ENCODE measurements at regions not wholly inside any gene's neighbourhood (a gene's known extent, or its start where the extent isn't known, plus 50 kb on each side); places are given as distances from the start of the nearest gene placed in this dataset.

DNA sequence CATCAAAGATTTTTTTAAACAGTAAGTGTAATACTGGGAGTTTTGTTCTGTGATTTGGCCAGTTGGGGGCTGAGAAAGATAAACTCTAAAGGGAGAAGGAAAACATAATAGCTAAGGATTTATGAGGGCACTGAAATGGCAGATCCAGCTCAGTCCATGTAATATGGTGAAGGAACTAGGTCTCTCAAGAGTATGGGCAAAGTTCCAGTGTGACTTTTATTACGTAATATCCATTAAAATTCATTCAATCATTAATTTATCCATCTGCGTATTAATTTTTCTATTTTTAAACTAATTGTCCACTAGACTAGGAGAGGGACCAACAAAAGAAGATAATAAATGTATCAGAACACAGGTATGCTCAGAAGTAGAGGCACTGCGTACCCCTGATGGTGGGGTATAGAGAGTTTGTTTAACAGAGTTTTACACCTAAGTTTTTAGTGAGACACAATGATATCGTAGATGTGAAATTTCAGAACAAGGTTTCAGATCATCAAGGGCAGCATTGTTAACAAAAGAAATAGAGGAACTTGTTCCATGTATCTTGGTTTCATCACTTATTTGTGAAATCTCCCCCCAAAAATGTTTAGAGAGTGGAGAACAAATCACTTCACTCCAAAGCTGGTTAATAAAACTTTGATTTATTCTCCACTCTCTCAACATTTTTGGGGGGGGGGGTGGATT lies 351.1 kb downstream of the GRXCR1 start:
- DNase-seq (ENCODE audit: low spot score): no peak

DNA sequence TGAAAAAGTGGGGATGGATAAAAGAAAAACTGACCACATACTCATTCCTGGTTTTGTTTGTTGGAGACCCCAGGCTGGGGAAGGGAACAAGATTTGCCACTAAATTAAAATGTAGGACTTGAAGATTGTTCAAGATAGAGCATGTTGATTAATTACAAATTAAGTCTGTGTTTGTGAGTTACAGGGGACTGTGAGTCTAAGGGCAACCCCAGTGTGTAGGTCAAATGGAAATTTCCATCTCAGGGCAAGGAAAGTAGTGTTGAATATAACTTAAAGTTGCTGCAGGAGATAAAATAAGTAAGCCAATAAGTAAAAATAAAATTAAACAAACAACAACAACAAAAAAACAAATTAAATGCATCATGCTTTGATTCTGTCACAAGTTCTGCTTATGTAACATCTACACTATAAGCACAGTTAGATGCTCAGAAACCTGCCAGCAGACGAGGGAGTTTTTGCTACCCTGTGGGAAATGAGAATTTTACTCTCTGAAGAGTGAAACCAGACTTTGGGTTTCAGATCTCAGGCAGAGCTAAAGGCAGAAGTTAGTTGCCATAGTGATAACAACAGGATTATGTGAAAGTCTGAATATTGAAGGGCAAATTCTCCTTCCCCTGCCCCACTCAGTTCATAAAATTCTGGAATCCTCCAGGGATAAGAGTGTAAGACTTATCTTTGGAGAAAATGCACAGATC lies 352.3 kb downstream of the GRXCR1 start:
- no peak for DNase-seq (ENCODE audit: low spot score)

DNA sequence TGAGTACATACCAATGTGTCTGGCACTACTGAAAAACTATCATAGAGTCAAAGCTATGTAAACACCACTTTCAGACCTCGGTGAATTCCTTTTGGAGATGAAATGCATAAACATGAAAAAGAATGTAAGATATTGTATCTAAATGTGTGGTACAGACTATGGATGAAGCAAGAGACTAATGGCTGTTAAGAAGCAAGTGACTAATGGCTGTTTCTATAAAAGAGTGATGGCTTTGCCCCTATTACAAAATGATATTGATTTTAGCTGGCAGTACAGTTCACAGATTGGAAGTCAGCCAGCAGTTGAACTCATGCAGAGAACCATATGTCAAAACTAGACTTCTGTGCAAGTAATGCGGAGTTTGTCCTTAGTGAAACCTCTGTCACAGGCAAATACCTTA lies 359.3 kb downstream of the GRXCR1 start:
- DNase-seq (ENCODE audit: low spot score): no peak

DNA sequence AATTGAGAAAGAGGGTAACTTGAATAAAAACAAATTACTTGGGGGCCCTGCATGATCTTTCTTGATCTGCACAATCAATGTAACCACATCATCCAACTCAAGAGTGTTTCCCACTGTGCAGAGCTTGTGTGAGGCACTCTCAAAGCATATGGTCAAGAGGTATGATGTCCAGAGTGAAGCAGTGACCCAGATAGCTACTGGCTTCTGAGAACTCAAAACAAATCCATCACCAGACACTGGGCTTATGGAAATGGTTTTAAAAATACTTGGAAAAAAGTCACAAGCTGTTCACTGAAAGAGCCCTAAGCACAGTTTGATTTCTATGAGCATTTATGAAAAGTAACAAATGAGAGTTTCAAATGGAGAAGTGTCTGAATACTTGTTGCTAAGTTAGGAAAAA lies 361.0 kb downstream of the GRXCR1 start:
- no peak for DNase-seq (ENCODE audit: low spot score)

DNA sequence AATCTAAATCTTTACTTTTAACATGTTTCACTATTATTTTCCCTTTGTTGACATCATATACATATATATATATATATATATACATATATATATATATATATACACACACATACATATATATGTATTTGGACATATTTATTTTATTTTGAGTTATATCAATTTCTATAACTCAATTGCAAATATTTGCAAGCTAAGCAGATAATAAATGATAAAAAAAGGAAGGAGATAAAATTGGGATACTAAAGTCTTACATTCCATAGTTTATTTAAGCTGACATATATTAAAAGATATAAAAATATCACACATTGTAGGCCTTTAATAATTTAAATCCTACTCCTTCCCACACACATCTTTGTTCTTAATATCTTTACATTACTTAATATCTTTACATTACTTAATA lies 372.2 kb downstream of the GRXCR1 start:
- DNase-seq (ENCODE audit: low spot score): no peak

DNA sequence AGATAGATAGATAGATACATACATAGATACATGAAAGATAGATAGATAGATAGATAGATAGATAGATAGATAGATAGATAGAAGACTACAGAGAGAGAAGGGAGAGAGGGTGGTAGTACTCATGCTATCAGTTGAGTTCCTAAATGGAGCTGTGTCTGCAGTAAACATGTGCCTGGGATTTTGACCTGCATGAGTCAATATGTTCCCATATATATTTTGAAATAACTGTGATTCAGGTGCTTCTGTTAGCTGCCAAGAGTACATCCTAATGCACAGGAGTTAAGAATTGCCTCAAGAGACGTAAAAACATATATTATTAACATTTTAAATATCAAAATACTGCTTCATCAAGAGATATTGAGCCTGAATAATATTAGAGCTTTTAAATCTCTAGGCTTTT lies 379.4 kb downstream of the GRXCR1 start:
- DNase-seq (ENCODE audit: low spot score): no peak

DNA sequence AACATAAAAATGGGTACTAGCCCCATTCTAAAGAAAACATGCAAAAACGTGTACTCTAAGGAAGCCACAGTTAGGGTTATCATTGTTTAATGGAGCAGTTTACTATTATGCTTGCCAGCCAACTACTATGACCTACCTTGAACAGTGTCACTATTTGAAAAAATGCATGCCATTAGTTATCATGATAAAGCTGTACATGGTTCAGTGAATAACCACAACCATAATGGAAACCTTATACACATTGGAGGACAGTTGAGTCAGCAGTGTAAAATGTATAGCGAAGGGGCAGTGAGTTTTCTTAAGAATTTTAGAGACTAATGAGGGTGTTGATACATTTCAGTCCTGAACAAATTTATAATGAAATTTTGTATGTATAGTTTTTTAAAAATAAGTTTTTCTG lies 381.9 kb downstream of the GRXCR1 start:
- no peak for DNase-seq (ENCODE audit: low spot score)

DNA sequence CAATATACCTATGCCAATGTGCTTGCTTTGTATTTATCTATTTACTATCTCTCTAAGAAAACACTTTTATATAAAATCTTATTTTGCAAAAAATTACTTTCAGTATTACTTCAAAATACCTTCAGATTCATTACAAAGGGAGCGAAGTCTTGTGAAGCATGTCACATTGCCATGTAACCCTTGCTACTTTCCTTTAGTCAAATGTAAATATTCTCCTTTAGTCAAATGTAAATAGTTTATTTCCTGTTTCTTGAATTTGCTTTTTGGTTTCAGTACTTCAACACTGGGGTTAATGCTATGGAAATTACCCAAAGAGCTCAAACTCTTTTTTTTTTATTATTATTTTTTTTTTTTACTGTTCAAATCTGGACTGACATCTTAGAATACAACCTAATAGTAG lies 383.3 kb downstream of the GRXCR1 start:
- DNase-seq (ENCODE audit: low spot score): no peak

DNA sequence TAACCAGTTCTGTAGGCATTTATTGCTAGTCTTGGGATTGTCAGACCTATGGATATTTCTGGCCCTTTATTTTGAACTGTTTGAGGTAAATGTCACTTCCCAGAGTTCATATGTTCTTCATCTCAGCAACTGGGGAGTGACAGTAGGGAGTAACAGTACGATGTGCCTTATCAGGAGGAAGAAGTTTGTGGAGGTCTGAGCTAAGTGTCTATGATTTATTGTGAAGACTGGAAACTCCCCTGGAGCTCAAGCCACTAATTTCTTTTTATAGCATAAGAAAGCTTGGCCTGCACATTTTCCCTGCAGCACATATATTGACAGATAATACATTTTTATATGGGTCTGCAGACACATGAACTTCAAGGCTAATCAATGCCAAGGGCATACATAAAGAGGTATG lies 383.8 kb downstream of the GRXCR1 start:
- DNase-seq (ENCODE audit: low spot score): no peak

DNA sequence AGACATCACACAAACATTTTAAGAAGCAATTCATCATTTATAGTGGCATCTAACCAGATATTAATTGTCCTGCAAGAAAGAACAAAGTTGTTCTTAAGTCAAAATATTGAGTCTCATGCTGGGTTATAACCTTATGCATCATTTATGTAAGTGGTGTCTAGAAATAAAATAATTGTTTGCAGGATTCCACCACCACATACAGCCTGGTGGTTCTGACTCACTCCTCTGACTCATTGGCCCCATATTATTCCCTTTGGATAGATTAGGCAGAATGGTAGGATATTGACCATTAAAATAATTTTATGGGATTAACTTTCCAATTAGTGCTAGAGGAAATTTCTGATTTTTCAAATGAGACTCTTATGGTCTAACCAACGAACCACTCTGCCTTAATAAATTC lies 384.5 kb downstream of the GRXCR1 start:
- DNase-seq (ENCODE audit: low spot score): no peak

DNA sequence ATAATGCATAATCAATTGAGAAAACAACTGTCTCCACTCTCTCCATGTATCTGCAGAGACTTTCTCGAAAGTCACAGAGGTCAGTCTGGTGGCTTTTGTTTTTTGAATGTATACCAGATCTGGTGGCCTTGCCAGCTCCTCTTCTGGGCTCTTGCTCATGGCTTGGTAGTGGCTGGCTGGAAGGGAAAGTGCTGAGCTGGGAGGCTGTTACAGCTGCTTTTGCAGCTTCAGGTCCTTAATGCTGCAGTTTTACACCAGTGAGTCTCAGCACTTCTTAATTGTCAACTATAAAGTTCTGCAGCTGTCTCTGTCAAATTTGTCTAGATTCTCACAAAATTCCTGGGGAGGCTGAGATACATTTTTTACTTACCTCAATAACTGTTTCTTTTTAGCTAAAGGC lies 390.0 kb downstream of the GRXCR1 start:
- no peak for DNase-seq (ENCODE audit: low spot score)

DNA sequence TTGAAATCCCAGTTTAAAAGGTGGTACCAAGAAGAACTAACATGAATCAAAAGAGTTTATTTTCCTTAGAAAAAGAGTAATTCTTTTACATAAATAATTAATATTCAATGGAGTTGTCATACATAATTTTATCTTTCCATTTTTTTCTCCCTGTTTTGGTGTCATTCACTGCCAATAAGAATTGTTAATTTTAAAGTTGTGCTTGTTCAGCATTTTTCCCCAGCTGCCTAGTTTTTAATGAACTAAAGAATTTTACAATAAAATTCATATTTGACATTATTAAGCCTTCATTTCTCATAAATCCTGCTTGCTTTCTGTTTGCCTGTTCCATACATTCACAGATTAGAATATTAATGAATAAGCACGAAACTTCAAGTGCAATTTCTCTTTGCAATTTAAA lies 393.6 kb downstream of the GRXCR1 start:
- no peak for DNase-seq (ENCODE audit: low spot score)

DNA sequence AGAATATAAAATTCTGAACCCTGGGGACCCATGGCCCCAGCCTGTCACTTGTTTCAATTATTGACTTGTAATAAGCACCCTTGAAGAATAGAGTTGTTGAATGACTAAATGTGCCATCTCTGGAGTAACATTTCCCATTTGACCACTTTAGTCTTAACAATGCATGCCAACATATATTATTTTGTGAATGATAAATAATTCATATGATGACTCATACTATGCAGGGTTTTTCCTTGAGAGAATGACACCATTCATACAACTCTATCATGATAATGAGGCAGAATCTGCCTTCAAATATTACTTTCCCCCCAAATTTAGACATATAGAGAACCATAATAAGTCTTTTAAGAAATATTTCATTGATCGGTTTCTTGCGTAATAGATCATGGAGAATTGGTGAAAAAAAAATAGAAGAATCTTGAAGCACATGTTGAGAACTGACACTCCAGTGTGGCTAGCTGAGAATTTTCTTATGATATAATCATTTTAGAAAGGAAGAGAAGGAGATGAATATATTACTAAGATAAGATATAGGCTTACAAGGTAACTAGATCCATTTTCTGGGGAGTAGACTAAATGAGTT lies 404.5 kb downstream of the GRXCR1 start:
- DNase-seq (ENCODE audit: low spot score): no peak

DNA sequence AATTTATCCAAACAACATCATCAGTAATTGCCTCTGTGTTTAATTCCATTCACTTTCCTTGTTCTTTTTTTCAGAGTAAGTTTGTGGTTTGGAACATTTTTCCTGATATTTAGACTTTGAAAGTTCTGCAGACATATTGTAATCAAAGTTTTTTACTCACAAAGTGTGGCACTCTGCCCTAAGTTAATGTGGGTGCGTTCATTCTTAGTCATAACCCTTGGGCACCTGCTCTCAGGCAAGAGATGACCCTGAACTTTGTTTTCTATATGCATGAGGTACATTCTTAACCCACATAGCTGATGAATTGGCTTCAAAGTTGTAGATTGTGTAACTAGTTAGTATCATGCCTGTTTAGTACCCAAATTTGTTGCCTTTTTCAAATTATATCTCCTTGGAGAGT lies 424.3 kb downstream of the GRXCR1 start:
- DNase-seq (ENCODE audit: low spot score): no peak

DNA sequence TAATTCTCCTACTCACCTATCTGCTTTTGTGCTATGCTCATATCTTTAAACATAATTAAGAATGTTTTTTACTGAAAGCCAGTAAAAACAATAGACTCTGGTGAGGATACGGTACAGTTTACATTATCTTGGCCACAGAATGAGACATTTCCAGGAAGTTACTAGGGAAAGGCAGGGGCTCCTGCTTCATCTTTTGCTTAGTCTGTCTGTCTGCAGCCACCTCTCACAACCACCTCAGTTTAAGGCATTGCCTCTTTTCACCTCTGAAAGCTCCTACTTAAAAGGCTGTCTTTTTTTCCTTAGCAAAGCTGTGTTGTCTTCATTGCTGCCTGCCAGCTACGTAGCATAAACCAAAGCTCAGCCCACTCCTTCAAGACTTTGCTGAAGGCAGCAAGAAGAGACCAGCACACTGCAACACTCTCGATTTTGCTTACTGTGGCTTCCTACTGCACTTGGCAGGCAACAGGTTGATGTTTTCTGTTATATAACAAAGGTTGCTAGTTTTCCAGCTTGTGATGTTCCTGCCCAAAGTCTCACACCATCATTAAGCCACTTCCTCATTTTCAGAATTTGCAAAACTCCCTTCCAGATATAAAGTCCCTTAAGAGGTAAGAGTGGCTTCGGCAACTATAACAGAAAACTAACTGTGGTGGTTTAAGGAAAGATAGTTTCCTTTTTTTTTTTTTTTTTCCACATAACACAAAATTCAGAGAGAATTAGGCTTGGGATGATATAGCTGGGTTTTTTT lies 432.9 kb downstream of the GRXCR1 start:
- DNase-seq (ENCODE audit: low spot score): no peak

DNA sequence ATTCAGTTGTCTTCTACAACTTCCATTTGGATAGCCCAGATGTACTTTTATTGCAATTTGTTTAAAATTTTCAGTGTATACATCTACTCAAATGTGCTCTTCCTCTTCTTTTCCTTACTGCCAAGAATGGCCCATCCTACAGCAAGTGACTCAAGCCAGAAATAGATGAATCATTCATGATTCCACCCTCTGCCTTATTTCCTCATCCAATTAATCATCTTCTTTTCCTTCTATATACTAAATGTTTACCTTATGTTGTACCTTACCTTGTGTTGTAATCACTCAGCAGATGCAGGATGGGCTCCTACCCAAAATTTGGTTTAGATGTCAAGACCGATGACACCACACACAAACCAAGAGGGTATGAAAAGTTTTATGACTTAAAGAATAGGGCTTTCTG lies 437.8 kb downstream of the GRXCR1 start:
- DNase-seq (ENCODE audit: low spot score): peak; percentile 58

DNA sequence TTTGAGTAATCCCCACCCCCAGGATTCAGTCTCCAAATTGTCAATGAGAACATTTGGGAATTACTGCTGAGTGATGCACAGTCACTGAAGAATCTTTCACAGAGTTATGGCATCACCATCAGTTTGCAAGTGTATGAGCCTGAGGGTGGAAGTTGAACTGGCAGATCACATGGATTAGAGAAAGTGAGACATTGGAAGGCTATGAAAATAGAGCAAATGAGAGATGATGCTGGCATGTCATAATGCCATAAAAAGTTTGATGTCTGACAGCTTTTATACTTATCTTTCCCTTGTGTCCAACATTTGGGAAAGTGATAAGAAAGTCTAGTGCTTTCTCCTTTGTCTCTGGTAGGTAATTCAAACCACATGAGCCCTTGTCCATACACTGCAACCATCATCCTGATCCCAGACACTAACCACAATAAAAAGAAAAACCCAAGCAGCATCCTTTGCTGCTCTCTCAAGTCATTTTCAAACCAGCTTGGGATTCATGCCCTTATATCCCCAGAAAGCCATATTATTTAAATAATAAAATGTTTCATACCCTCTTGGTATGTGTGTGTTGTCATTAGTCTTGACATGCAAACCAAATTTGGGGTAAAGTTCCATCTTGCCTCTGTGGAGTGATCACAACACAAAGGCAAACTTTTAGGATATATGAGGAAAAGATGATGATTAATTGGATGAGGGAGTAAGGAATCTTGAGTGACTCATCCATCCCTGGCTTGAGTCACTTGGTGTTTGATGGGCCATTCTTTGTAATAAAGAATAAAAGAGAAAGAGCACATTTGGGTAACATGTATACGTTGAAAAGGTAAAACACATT lies 438.9 kb downstream of the GRXCR1 start:
- peak; percentile 79 for DNase-seq (ENCODE audit: low spot score)

DNA sequence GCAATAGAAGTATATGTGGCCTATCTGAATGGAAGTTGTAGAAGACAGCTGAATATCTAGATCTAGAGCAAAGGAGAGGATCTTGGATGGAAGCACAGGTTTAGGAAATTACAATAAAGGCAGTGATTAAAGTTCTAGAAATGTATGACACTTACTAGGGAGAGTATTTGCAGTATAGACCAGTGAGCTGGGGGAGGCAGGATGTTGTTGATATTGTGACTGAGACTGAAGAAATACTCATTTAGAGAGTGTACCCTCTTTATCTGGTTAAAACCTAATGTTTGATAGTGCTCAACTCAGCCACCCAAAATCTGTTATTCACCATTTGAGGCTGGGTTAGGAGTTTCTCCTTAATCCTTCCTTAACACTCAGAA lies 439.5 kb downstream of the GRXCR1 start:
- no peak for DNase-seq (ENCODE audit: low spot score)

DNA sequence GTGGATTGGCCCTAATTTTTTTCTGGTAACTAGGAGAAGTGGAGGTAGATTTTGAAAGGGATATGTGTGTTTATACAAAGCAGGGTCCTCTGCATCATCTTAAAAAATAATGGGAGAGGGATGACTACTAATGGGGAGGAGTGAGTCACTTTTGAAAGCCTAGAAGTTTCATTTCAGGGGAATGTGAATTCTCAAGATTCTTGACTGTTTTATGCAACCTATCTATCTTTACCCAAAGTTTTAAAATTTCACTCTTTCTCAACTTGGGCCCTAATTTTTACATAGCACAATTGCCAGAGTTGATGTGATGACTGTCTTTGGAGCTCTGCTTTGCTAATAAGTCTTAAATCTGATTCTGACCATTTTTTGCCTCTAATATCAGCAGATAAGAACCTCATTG lies 445.2 kb downstream of the GRXCR1 start:
- DNase-seq (ENCODE audit: low spot score): peak; percentile 45

DNA sequence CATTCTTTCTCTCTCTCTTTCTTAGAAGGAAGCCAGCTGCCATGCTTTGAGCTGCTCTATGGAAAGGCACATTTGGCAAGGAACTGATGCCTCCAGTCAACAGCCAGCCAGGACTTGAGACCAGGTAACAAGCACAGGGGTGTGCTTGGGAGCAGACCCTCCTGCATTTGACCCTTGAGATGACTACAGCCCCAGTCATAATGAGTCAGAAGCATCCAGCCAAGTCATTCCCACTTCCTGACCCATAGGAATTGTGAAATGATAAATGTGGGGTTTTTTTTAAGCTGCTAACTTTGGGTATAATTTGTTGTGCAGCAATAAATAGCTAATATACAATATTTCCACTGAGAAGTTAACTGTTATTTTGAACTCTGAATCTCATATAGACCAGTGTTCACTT lies 446.9 kb downstream of the GRXCR1 start:
- peak; percentile 81 for DNase-seq (ENCODE audit: low spot score)

DNA sequence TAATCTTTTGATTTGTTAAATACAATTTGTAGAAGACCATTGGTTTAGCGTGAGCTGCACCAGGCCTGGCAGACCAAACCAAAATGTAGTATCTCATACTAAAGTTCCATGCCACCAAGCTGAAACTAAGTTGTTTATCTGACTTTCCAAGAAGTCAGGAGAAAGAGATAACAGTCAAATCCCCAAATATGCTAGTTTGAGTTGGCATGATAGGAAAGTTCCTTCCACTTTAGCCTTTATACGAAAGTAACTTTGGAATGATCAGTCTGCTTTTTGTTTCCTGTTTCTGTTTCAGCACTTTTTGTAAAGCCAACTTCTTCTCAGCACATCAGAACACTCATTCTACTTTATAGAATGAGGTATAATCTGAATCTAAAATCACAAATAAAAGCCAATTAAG lies 449.2 kb downstream of the GRXCR1 start:
- no peak for DNase-seq (ENCODE audit: low spot score)

DNA sequence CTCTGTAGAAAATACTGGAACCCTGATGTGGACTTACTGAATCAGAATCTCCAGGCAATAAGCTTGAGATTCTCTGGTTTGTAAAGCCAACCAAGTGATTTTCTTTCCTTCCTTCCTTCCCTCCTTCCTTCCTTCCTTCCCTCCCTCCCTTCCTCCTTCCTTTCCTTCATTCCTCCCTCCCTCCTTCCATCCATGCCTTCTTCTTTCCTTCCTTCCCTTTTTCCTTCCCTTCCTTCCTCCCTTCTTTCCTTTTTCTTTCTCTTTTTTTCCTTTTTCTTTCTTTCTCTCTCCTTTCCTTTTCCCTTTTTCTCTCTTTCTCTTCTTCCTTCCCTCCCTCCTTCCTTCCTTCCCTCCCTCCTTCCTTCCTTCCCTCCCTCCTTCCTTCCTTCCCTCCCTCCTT lies 450.8 kb downstream of the GRXCR1 start:
- no peak for DNase-seq (ENCODE audit: low spot score)

Data from kidney tubule cell (primary cell).